Keratinocyte (primary cell): ENCODE measurements at regions not wholly inside any gene's neighbourhood (a gene's known extent, or its start where the extent isn't known, plus 50 kb on each side); places are given as distances from the start of the nearest gene placed in this dataset.

Experiments used
- DNase-seq: peaks from one replicate; pipeline ENCODE4 v3.0.0-alpha.2; 2011; ENCODE audit warnings: low read depth, missing footprints, low spot score
- FAIRE-seq: peaks from 2 replicates; lab custom pipeline; 2011; peaks lifted over from hg19 to GRCh38; lab: Jason Lieb, UNC
- H2AFZ ChIP-seq: 2 replicates; pipeline ENCODE4 v1.6.0; 2012; ENCODE audit warnings: low read length, control low read depth, inconsistent platforms; ENCODE audit not compliant: control insufficient read depth
- H3K27ac ChIP-seq: 2 replicates; pipeline ENCODE4 v1.5.1; 2011; ENCODE audit warnings: low read length; ENCODE audit not compliant: control insufficient read depth, insufficient read depth
- H3K27me3 ChIP-seq: 3 replicates; pipeline ENCODE4 v1.6.0; 2011; ENCODE audit warnings: low read length; ENCODE audit not compliant: control insufficient read depth, insufficient read depth; ENCODE audit errors: extremely low read depth
- H3K36me3 ChIP-seq, 2 experiments: 2 replicates in 1 of 2; 3 replicates in 1 of 2; pipeline ENCODE4 v1.5.1; 2011; ENCODE audit warnings: low read length in 2 of 2, mild to moderate bottlenecking in 1 of 2; ENCODE audit not compliant: control insufficient read depth in 2 of 2, insufficient read depth in 2 of 2; ENCODE audit errors: extremely low read depth in 1 of 2
- H3K4me1 ChIP-seq: 3 replicates; pipeline ENCODE4 v1.5.1; 2011; ENCODE audit warnings: low read length; ENCODE audit not compliant: control insufficient read depth, insufficient read depth; ENCODE audit errors: extremely low read depth
- H3K4me2 ChIP-seq: 3 replicates; pipeline ENCODE4 v1.6.0; 2011; ENCODE audit warnings: low read depth, low read length; ENCODE audit not compliant: control insufficient read depth, insufficient read depth; ENCODE audit errors: extremely low read depth
- H3K4me3 ChIP-seq, 3 experiments: fragments of 200-600 bp in 1 of 3; sonication (generic) in 1 of 3; 2 replicates in 2 of 3; 3 replicates in 1 of 3; pipeline ENCODE4 v1.5.1; 2011 to 2016; ENCODE audit warnings: low read length in 3 of 3, mild to moderate bottlenecking in 3 of 3, control low read depth in 2 of 3, inconsistent platforms in 1 of 3, low read depth in 1 of 3, mixed read lengths in 1 of 3, mixed run types in 1 of 3, moderate library complexity in 1 of 3; ENCODE audit not compliant: control insufficient read depth in 2 of 3, insufficient read depth in 2 of 3; ENCODE audit errors: extremely low read depth in 1 of 3
- H3K79me2 ChIP-seq: 2 replicates; pipeline ENCODE4 v1.6.0; 2012; ENCODE audit warnings: low read length; ENCODE audit not compliant: control insufficient read depth, insufficient read depth
- H3K9ac ChIP-seq: 3 replicates; pipeline ENCODE4 v1.6.0; 2011; ENCODE audit warnings: low read length; ENCODE audit not compliant: control insufficient read depth, insufficient read depth; ENCODE audit errors: extremely low read depth
- H3K9me1 ChIP-seq: 3 replicates; pipeline ENCODE4 v1.6.0; 2011; ENCODE audit warnings: low read length; ENCODE audit not compliant: control insufficient read depth, insufficient read depth; ENCODE audit errors: extremely low read depth
- H3K9me3 ChIP-seq: 2 replicates; pipeline ENCODE4 v1.5.1; 2012; ENCODE audit warnings: low read depth, low read length; ENCODE audit not compliant: control insufficient read depth
- H4K20me1 ChIP-seq: 3 replicates; pipeline ENCODE4 v1.6.0; 2011; ENCODE audit warnings: low read length; ENCODE audit not compliant: control insufficient read depth, insufficient read depth; ENCODE audit errors: extremely low read depth
- EZH2 ChIP-seq: IDR thresholded peaks from one replicate; pipeline ENCODE4 v1.6.1; 2012; ENCODE audit warnings: inconsistent platforms, mild to moderate bottlenecking, low read length, moderate library complexity
- dilution Hi-C: fragments of 300-500 bp; cut with MboI; formaldehyde crosslinking; loops from one replicate; pipeline ENCODE4 v1.7.0; 2020; ENCODE audit warnings: low sequenced_read_pairs; ENCODE audit not compliant: extremely low pct_ligation_motif_present
- TF ChIP-seq, protein P1 (sequence below), 3 experiments: IDR thresholded peaks in 1 of 3; conservative IDR thresholded peaks in 1 of 3; optimal IDR thresholded peaks in 1 of 3; 2 replicates in 2 of 3; 3 replicates in 1 of 3; pipeline versions ENCODE3 to v1.5.1; 2011; ENCODE audit warnings: low read length in 3 of 3, mild to moderate bottlenecking in 3 of 3, moderate library complexity in 2 of 3, control low read depth in 1 of 3, inconsistent platforms in 1 of 3; ENCODE audit not compliant: insufficient read depth in 2 of 3; ENCODE audit errors: extremely low read depth in 1 of 3

- Histone ChIP-seq H3K79me2 (no peaks in the 10 kb centered on the region), H3K27ac (no peak overlapping the region), H3K9ac (no peak overlapping the region), H3K4me1 (no peaks in the 10 kb centered on the region), H4K20me1 (no peaks in the 10 kb centered on the region), H3K36me3 (no peaks in the 10 kb centered on the region), H3K27me3 (no peaks in the 10 kb centered on the region), H3K4me2 (no peak overlapping the region), H3K9me3 (no peaks in the 10 kb centered on the region), H3K4me3 (no peak overlapping the region), H2AFZ (no peak overlapping the region), H3K9me1 (no peaks in the 10 kb centered on the region)
- TF ChIP-seq, protein P1, sequence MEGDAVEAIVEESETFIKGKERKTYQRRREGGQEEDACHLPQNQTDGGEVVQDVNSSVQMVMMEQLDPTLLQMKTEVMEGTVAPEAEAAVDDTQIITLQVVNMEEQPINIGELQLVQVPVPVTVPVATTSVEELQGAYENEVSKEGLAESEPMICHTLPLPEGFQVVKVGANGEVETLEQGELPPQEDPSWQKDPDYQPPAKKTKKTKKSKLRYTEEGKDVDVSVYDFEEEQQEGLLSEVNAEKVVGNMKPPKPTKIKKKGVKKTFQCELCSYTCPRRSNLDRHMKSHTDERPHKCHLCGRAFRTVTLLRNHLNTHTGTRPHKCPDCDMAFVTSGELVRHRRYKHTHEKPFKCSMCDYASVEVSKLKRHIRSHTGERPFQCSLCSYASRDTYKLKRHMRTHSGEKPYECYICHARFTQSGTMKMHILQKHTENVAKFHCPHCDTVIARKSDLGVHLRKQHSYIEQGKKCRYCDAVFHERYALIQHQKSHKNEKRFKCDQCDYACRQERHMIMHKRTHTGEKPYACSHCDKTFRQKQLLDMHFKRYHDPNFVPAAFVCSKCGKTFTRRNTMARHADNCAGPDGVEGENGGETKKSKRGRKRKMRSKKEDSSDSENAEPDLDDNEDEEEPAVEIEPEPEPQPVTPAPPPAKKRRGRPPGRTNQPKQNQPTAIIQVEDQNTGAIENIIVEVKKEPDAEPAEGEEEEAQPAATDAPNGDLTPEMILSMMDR (optimal IDR thresholded peaks at IDR 0.05 in 1 of 3, IDR thresholded peaks at IDR 0.05 in 1 of 3, conservative IDR thresholded peaks at IDR 0.05 in 1 of 3; ENCODE audit: extremely low read depth in 1 of 3, insufficient read depth in 2 of 3, low read length in 3 of 3), result peak; percentile 39 to 61 (median 53)
- no peak for TF ChIP-seq EZH2
- dilution Hi-C loops, result no loop called here
- DNase-seq (no peak), FAIRE-seq (no peak)
Measured at GRCh38 chr2:153163055-153163454, 315.5 kb downstream of the RPRM start.

GRCh38 chr2:153156743-153157142, 321.8 kb downstream of the RPRM start:
- H3K9me1 ChIP-seq, result no peaks in the 10 kb centered on the region
- H2AFZ ChIP-seq, result no peak overlapping the region
- no peak for TF ChIP-seq EZH2
- TF ChIP-seq, protein P1 (optimal IDR thresholded peaks at IDR 0.05 in 1 of 3, IDR thresholded peaks at IDR 0.05 in 1 of 3, conservative IDR thresholded peaks at IDR 0.05 in 1 of 3; ENCODE audit: extremely low read depth in 1 of 3, insufficient read depth in 2 of 3, low read length in 3 of 3), result no peak
- no peaks in the 10 kb centered on the region for H3K79me2 ChIP-seq
- no peaks in the 10 kb centered on the region for H3K27me3 ChIP-seq
- H3K4me3 ChIP-seq, result no peak overlapping the region
- no peak overlapping the region for H3K27ac ChIP-seq
- DNase-seq (no peak), FAIRE-seq (no peak)
- H3K36me3 ChIP-seq, result no peaks in the 10 kb centered on the region
- H4K20me1 ChIP-seq, result no peaks in the 10 kb centered on the region
- no peak overlapping the region for H3K9ac ChIP-seq
- H3K9me3 ChIP-seq, result no peaks in the 10 kb centered on the region
- dilution Hi-C loops, result no loop called here
- no peak overlapping the region for H3K4me2 ChIP-seq
- no peaks in the 10 kb centered on the region for H3K4me1 ChIP-seq
